Trophoblast cell (in vitro differentiated cells and primary cell): ENCODE measurements at regions not wholly inside any gene's neighbourhood (a gene's known extent, or its start where the extent isn't known, plus 50 kb on each side); places are given as distances from the start of the nearest gene placed in this dataset.

Experiments
- DNase-seq, 2 donors: peaks; one replicate each; pipeline ENCODE4 v3.0.0-alpha.2; 2016
- H2AFZ ChIP-seq: 2 replicates; pipeline ENCODE4 v1.6.1; 2013; ENCODE audit warnings: low read length, moderate library complexity, mild to moderate bottlenecking; ENCODE audit not compliant: insufficient read depth, poor library complexity
- H2AK5ac ChIP-seq: 2 replicates; pipeline ENCODE4 v1.6.1; 2013; ENCODE audit warnings: mild to moderate bottlenecking, low read length
- H2BK120ac ChIP-seq: 2 replicates; pipeline ENCODE4 v1.6.1; 2013; ENCODE audit warnings: low read length, mild to moderate bottlenecking, moderate library complexity; ENCODE audit not compliant: insufficient read depth, poor library complexity
- H2BK12ac ChIP-seq: 2 replicates; pipeline ENCODE4 v1.6.1; 2013; ENCODE audit warnings: mild to moderate bottlenecking, low read length, moderate library complexity
- H2BK5ac ChIP-seq: 2 replicates; pipeline ENCODE4 v1.6.1; 2013; ENCODE audit warnings: low read length, low read depth, moderate library complexity, mild to moderate bottlenecking; ENCODE audit not compliant: poor library complexity
- H3K14ac ChIP-seq: 2 replicates; pipeline ENCODE4 v1.6.1; 2013; ENCODE audit warnings: mild to moderate bottlenecking, low read length
- H3K18ac ChIP-seq: 2 replicates; pipeline ENCODE4 v1.6.1; 2013; ENCODE audit warnings: mild to moderate bottlenecking, low read length
- H3K23ac ChIP-seq: 2 replicates; pipeline ENCODE4 v1.6.1; 2013; ENCODE audit warnings: low read length
- H3K27ac ChIP-seq: 2 replicates; pipeline ENCODE4 v1.5.1; 2013; ENCODE audit warnings: low read depth, mild to moderate bottlenecking, inconsistent platforms, low read length, moderate library complexity
- H3K27me3 ChIP-seq: 2 replicates; pipeline ENCODE4 v1.6.1; 2013; ENCODE audit warnings: inconsistent platforms, mild to moderate bottlenecking, low read length, moderate library complexity; ENCODE audit not compliant: insufficient read depth
- H3K36me3 ChIP-seq, 2 experiments: 1 replicate in 1 of 2; 2 replicates in 1 of 2; pipeline ENCODE4 v1.6.1; 2013; ENCODE audit warnings: low read length in 2 of 2, mild to moderate bottlenecking in 2 of 2, moderate library complexity in 1 of 2; ENCODE audit not compliant: insufficient read depth in 2 of 2, control insufficient read depth in 1 of 2
- H3K4ac ChIP-seq: 2 replicates; pipeline ENCODE4 v1.6.1; 2013; ENCODE audit warnings: low read depth, mild to moderate bottlenecking, low read length, moderate library complexity
- H3K4me1 ChIP-seq, 2 experiments: 1 replicate in 1 of 2; 2 replicates in 1 of 2; pipeline ENCODE4 v1.6.1; 2013; ENCODE audit warnings: low read length in 2 of 2, mild to moderate bottlenecking in 2 of 2, moderate library complexity in 1 of 2; ENCODE audit not compliant: insufficient read depth in 2 of 2, control insufficient read depth in 1 of 2
- H3K4me2 ChIP-seq: 2 replicates; pipeline ENCODE4 v1.6.1; 2013; ENCODE audit warnings: inconsistent platforms, mild to moderate bottlenecking, low read length, moderate library complexity
- H3K4me3 ChIP-seq: 2 replicates; pipeline ENCODE4 v1.5.1; 2013; ENCODE audit warnings: mild to moderate bottlenecking, low read depth, low read length, inconsistent platforms
- H3K79me1 ChIP-seq: one replicate; pipeline ENCODE4 v1.6.1; 2013; ENCODE audit warnings: low read length
- H3K79me2 ChIP-seq: 2 replicates; pipeline ENCODE4 v1.6.1; 2013; ENCODE audit warnings: low read length, mild to moderate bottlenecking; ENCODE audit not compliant: control insufficient read depth, insufficient read depth, poor library complexity
- H3K9ac ChIP-seq: 2 replicates; pipeline ENCODE4 v1.6.1; 2013; ENCODE audit warnings: mild to moderate bottlenecking, low read length
- H3K9me3 ChIP-seq: 2 replicates; pipeline ENCODE4 v1.6.1; 2013; ENCODE audit warnings: low read depth, mild to moderate bottlenecking, control low read depth, inconsistent platforms, low read length; ENCODE audit not compliant: insufficient read depth
- H4K12ac ChIP-seq: 2 replicates; pipeline ENCODE4 v1.6.1; 2013; ENCODE audit warnings: low read depth, mild to moderate bottlenecking, low read length, moderate library complexity
- H4K8ac ChIP-seq: 2 replicates; pipeline ENCODE4 v1.6.1; 2013; ENCODE audit warnings: low read depth, mild to moderate bottlenecking, low read length, moderate library complexity
- H4K91ac ChIP-seq: one replicate; pipeline ENCODE4 v1.6.1; 2013; ENCODE audit warnings: low read depth, mild to moderate bottlenecking, low read length, moderate library complexity
- WGBS: extraction: QIAGEN DNeasy Blood & Tissue Kit; methylation state at CpG from one replicate; pipeline ENCODE4 v1.1.7; 2013; ENCODE audit warnings: missing lambda C conversion rate; ENCODE audit not compliant: insufficient read length, insufficient coverage; ENCODE audit errors: extremely low coverage; 5-methylcytosine and 5-hydroxymethylcytosine counted together

DNA sequence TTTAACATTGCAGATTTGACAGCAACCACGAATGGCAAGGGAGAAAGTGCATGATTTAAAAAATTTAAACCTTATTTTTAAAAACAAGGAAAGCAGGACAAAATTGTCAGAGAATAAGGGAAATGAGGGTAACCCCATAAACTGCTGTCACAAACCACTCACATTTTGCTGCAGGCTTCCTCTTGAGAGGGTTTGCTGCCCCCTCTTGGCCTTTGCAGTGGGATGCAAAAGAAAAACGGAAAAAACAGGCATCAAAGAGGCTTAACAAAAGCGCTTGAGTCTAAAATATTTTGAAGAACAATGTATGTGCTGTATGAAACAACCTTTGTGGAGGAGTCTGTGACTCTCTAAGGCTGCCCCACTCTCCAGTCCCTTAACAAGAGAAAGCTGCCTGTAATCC is 91.6 kb downstream of the TMX3 start:
- Histone ChIP-seq H2AFZ (no peak overlapping the region), H3K36me3 (no peaks in the 10 kb centered on the region), H2BK5ac (no peak overlapping the region), H3K4me3 (no peak overlapping the region), H3K18ac (no peak overlapping the region), H4K91ac (no peak overlapping the region), H3K4me1 (no peaks in the 10 kb centered on the region), H3K27ac (no peak overlapping the region), H4K12ac (no peak overlapping the region), H4K8ac (no peak overlapping the region), H3K9ac (no peak overlapping the region), H2BK120ac (no peak overlapping the region), H3K27me3 (no peaks in the 10 kb centered on the region), H3K9me3 (no peaks in the 10 kb centered on the region), H3K14ac (no peak overlapping the region), H3K4me2 (no peak overlapping the region), H3K79me1 (no peaks in the 10 kb centered on the region), H3K4ac (no peak overlapping the region), H2BK12ac (no peak overlapping the region), H2AK5ac (no peak overlapping the region), H3K79me2 (no peaks in the 10 kb centered on the region), H3K23ac (no peak overlapping the region)
- no CpG with 5 or more reads among the region's 3 CpGs for WGBS
- peak; percentile 41 to 81 for DNase-seq

DNA sequence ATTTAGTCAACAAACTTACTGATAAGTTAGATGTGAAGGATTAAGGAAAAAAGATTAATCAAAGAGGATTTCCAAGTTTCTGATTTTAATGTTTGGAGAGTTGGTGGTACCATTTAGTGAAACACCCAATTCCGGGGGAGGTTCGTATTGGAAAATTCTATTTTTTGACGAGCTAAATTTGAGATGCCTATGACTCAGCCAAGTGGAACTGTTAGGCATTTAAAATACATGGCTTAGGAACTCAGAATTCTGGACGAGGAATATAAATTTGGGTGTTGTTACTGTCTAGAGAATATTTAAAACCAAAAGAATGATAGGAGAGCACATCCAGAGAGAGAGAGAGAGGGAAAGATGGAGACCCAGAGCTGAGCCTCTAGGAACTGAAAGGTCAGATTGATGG is 103.6 kb downstream of the TMX3 start:
- no peaks in the 10 kb centered on the region for H3K79me2 ChIP-seq
- H4K8ac ChIP-seq = no peak overlapping the region
- H3K9ac ChIP-seq = no peak overlapping the region
- H3K18ac ChIP-seq = no peak overlapping the region
- H3K4me3 ChIP-seq = no peak overlapping the region
- H3K79me1 ChIP-seq = no peaks in the 10 kb centered on the region
- H3K4me2 ChIP-seq = no peak overlapping the region
- no CpG with 5 or more reads among the region's 4 CpGs for WGBS
- no peak overlapping the region for H4K12ac ChIP-seq
- H3K14ac ChIP-seq = no peak overlapping the region
- H2AK5ac ChIP-seq = no peak overlapping the region
- no peak overlapping the region for H2BK120ac ChIP-seq
- no peak overlapping the region for H3K4ac ChIP-seq
- no peaks in the 10 kb centered on the region for H3K36me3 ChIP-seq
- H4K91ac ChIP-seq = no peak overlapping the region
- H3K27ac ChIP-seq = no peak overlapping the region
- no peaks in the 10 kb centered on the region for H3K27me3 ChIP-seq
- H2BK5ac ChIP-seq = no peak overlapping the region
- DNase-seq = no peak
- no peaks in the 10 kb centered on the region for H3K9me3 ChIP-seq
- no peaks in the 10 kb centered on the region for H3K4me1 ChIP-seq
- no peak overlapping the region for H3K23ac ChIP-seq
- no peak overlapping the region for H2AFZ ChIP-seq
- H2BK12ac ChIP-seq = no peak overlapping the region

DNA sequence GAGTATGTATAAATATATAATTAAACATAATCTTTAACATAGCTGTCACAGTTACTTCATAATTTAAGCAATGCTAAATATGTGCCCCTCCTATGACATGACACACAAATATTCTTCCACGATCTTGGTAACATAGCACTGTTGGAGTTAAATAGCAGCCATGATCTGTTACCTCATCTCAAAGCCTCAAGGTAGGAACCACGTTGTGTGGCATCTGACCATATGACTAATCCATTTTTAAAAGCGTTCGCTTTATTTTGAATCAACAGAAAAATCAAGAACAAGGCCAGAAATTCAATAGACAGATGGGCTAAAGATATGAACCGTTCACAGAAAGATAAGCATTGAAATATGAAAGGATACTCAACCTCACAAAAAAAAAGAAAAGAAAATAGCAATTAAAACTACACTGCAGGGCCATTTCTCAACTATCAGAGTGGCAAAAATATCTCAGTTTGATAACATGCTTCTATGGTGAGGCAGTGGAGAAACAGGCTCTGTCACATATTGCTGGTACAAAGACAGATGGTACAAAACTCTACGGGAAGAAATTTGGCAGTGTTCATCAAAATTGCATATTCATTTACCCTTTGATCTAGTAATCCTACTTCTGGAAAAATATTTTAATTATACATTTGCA is 105.9 kb downstream of the TMX3 start:
- no peak overlapping the region for H3K14ac ChIP-seq
- H3K4ac ChIP-seq = no peak overlapping the region
- H3K27ac ChIP-seq = no peak overlapping the region
- H3K4me3 ChIP-seq = no peak overlapping the region
- no peak overlapping the region for H3K9ac ChIP-seq
- H3K79me1 ChIP-seq = no peaks in the 10 kb centered on the region
- peak; percentile 52 to 88 for DNase-seq
- no peaks in the 10 kb centered on the region for H3K9me3 ChIP-seq
- no peak overlapping the region for H2BK12ac ChIP-seq
- no peaks in the 10 kb centered on the region for H3K79me2 ChIP-seq
- WGBS = no CpG with 5 or more reads among the region's 6 CpGs
- H4K8ac ChIP-seq = no peak overlapping the region
- H3K4me1 ChIP-seq = no peaks in the 10 kb centered on the region
- no peak overlapping the region for H2AFZ ChIP-seq
- no peaks in the 10 kb centered on the region for H3K27me3 ChIP-seq
- H4K12ac ChIP-seq = no peak overlapping the region
- no peak overlapping the region for H2AK5ac ChIP-seq
- H3K18ac ChIP-seq = no peak overlapping the region
- no peaks in the 10 kb centered on the region for H3K36me3 ChIP-seq
- H2BK120ac ChIP-seq = no peak overlapping the region
- H4K91ac ChIP-seq = no peak overlapping the region
- no peak overlapping the region for H3K23ac ChIP-seq
- H2BK5ac ChIP-seq = no peak overlapping the region
- H3K4me2 ChIP-seq = no peak overlapping the region

DNA sequence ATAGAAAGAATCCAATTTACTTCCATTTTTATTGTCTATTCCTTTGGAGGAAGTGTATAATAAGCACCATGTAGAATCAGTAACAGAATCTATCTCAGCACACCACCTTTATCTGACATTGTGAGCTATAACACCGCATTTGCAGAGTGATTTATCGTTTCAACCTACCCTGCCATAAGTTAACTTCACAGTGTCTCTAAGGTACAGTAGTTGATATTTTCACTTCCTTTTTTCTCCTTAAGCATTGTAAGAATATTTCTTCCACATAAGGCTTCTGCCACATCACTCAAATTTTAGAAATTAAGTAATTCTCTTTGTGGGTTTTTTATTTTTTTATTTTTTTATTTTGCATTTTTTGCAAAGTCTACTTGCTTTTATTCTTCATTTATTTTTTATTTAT is 107.1 kb downstream of the TMX3 start:
- WGBS = no CpG with 5 or more reads among the region's 2 CpGs
- Histone ChIP-seq H4K91ac (no peak overlapping the region), H3K4me3 (no peak overlapping the region), H2BK120ac (no peak overlapping the region), H2BK5ac (no peak overlapping the region), H2AK5ac (no peak overlapping the region), H2BK12ac (no peak overlapping the region), H3K4me2 (no peak overlapping the region), H3K27ac (no peak overlapping the region), H2AFZ (no peak overlapping the region), H3K79me2 (no peaks in the 10 kb centered on the region), H3K23ac (no peak overlapping the region), H4K8ac (no peak overlapping the region), H3K14ac (no peak overlapping the region), H3K4ac (no peak overlapping the region), H3K9ac (no peak overlapping the region), H3K18ac (no peak overlapping the region), H3K36me3 (no peaks in the 10 kb centered on the region), H3K27me3 (no peaks in the 10 kb centered on the region), H3K4me1 (no peaks in the 10 kb centered on the region), H3K79me1 (no peaks in the 10 kb centered on the region), H3K9me3 (no peaks in the 10 kb centered on the region), H4K12ac (no peak overlapping the region)
- DNase-seq = no peak
